Large intestine (tissue), 3 donors: ENCODE measurements at regions not wholly inside any gene's neighbourhood (a gene's known extent, or its start where the extent isn't known, plus 50 kb on each side); places are given as distances from the start of the nearest gene placed in this dataset.

Experiments used
- DNase-seq, 2 donors: peaks; one replicate each; pipeline versions ENCODE4 v3.0.0 to v3.0.0-alpha.2; 2013
- H3K27ac ChIP-seq: one replicate; pipeline ENCODE4 v1.5.1; 2013; ENCODE audit warnings: low read length
- H3K27me3 ChIP-seq: 2 replicates; pipeline ENCODE4 v1.6.1; 2013; ENCODE audit warnings: low read length; ENCODE audit not compliant: control insufficient read depth, insufficient read depth
- H3K36me3 ChIP-seq: 2 replicates; pipeline ENCODE4 v1.6.1; 2013; ENCODE audit warnings: low read length; ENCODE audit not compliant: control insufficient read depth, insufficient read depth
- H3K4me1 ChIP-seq: one replicate; pipeline ENCODE4 v1.6.1; 2013; ENCODE audit warnings: low read length; ENCODE audit not compliant: control insufficient read depth, insufficient read depth
- H3K4me3 ChIP-seq: one replicate; pipeline ENCODE4 v1.5.1; 2013; ENCODE audit warnings: low read length
- H3K9me3 ChIP-seq: one replicate; pipeline ENCODE4 v1.6.1; 2013; ENCODE audit warnings: mild to moderate bottlenecking, low read depth, low read length, moderate library complexity; ENCODE audit not compliant: control insufficient read depth
- WGBS: methylation state at CpG from one replicate; pipeline ENCODE4 v1.1.5; 2013; ENCODE audit warnings: low lambda C conversion rate; ENCODE audit not compliant: insufficient coverage; 5-methylcytosine and 5-hydroxymethylcytosine counted together

DNA sequence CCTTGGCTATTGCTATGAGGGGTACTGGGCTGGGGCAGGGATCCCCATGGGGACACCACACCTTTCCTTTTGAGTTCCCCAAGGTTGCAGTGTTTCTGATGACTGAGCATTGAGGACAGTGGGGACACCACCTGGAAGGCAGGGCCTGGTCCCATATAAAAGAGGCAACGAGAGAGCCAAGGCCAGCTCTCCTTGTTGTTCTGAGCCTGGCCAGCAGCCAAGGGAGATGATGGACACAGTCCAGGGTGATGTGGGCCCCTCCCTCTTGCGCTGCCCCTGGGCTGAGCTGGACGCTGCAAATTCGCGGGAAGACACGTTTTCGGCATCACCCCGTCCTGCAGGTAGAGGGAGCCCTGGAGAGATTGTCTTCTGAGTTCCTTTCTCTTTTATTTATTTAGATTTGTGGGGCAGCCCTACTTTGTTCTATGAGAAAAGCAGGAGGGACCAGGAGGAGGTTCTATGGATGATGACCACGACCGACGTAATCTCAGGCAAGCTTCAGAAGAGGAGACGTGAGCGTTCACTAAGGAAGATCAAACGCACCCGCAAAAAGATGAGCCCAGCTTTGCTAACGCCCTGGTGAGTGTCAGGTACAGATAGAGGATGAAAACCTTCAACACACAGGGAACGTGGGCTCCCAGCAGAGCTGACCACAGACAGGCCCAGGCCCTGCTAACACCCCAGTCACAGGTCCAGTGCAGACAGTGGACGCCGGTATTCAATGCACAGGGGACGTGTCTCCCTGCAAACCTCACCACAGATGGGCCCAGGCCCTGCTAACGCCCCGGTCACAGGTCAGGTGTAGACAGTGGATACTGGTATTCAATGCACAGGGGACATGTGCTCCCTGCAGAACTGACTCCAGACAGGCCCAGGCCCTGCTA is 97.4 kb downstream of the SHOX start:
- Histone ChIP-seq H3K4me1 (no peaks in the 10 kb centered on the region), H3K27ac (no peak overlapping the region), H3K27me3 (no peaks in the 10 kb centered on the region), H3K9me3 (peaks cover 4% of the 10 kb centered on the region), H3K36me3 (no peaks in the 10 kb centered on the region), H3K4me3 (no peak overlapping the region)
- WGBS, result 36% methylated on average over 5 of the region's 22 CpGs
- DNase-seq, result no peak

DNA sequence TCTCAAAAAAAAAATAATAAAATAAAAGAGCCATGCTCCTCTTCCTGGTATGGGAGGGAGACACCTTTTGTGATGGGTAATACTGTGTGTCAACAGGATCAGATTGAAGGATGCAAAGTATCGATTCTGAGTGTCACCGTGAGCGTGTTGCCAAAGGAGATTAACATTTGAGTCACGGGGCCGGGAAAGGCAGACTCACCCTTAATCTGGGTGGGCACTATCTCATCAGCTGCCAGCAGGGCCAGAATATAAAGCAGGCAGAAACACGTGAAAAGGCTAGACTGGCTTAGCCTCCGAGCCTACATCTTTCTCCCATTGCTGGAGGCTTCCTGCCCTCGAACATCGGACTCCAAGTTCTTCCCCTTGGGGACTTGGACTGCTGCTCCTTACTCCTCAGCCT is 95.4 kb downstream of the SHOX start:
- 100% methylated on average over 4 of the region's 9 CpGs for WGBS
- no peaks in the 10 kb centered on the region for H3K27me3 ChIP-seq
- DNase-seq, result no peak

DNA sequence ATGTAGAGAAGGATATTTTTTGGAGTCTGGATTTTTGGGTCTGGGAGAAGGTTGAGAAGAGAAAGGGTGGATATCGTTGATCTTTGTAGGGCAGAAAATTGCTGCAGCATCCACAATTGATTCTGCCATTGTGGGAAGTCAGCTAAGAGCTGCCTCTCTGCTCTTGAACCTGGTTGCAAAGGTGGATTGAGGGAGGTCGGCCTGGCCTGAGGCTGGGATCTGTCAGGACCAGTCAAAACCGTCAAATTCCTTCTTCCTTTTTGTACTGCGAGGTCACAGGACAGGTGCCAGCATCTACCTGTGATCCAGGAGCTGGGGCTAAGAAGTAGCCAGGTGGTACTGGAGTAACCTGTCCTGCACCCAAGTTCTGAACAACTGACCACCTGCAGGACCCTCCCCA is 93.7 kb downstream of the SHOX start:
- no peaks in the 10 kb centered on the region for H3K4me1 ChIP-seq
- H3K36me3 ChIP-seq, result no peaks in the 10 kb centered on the region
- no peak overlapping the region for H3K4me3 ChIP-seq
- no peak overlapping the region for H3K27ac ChIP-seq
- H3K27me3 ChIP-seq, result no peaks in the 10 kb centered on the region
- peaks cover 4% of the 10 kb centered on the region for H3K9me3 ChIP-seq
- no CpG with 5 or more reads among the region's 4 CpGs for WGBS
- no peak for DNase-seq

More for the DNA sequence above, 95.4 kb downstream of the SHOX start:
- H3K9me3 ChIP-seq, result peaks cover 4% of the 10 kb centered on the region
- no peak overlapping the region for H3K4me3 ChIP-seq
- no peaks in the 10 kb centered on the region for H3K36me3 ChIP-seq
- no peak overlapping the region for H3K27ac ChIP-seq
- no peaks in the 10 kb centered on the region for H3K4me1 ChIP-seq

DNA sequence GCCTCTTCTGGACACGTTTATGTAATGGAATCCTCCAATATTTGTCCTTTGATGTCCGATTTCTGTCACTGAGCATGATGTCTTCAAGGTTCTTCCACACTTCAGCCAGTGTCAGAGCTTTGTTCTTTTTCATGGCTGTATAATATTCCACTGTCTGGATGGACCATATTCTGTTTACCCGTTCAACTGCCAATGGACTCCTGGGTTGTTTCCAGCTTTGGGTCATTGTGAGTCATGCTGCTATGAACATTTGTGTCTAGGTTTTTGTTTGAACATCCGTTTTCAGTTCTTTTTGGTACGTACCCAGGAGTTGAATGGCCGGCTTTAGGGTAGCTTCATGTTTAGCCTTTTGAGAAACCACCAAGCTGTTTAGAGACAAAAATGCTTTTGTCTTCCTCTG is 93.2 kb downstream of the SHOX start:
- H3K27me3 ChIP-seq, result no peaks in the 10 kb centered on the region
- DNase-seq, result no peak
- no peak overlapping the region for H3K4me3 ChIP-seq
- no peak overlapping the region for H3K27ac ChIP-seq
- peaks cover 4% of the 10 kb centered on the region for H3K9me3 ChIP-seq
- 90% methylated on average over 2 of the region's 6 CpGs for WGBS
- no peaks in the 10 kb centered on the region for H3K36me3 ChIP-seq
- H3K4me1 ChIP-seq, result no peaks in the 10 kb centered on the region

DNA sequence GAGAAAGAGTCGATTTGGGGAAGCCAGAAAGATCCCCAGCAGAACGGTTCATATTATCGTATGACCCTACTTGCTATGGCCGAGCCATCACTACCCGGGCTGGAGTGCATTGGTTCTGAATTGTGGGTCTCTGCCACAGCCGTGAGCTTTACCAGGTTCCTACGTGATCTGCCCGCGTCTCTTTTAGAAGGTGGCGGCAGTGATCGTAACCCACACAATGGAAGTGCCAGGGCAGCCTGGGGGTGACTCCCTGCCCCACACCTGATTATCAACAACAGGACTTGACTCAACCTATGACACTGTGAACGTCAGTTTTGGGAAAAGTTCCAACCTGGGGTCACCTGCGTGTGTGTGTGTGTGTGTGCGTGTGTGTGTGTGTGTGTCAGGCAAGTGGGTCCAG is 90.8 kb downstream of the SHOX start:
- WGBS, result no CpG with 5 or more reads among the region's 14 CpGs
- DNase-seq, result no peak
- no peaks in the 10 kb centered on the region for H3K4me1 ChIP-seq
- peaks cover 4% of the 10 kb centered on the region for H3K9me3 ChIP-seq
- H3K36me3 ChIP-seq, result no peaks in the 10 kb centered on the region
- H3K27ac ChIP-seq, result no peak overlapping the region
- no peaks in the 10 kb centered on the region for H3K27me3 ChIP-seq
- no peak overlapping the region for H3K4me3 ChIP-seq

DNA sequence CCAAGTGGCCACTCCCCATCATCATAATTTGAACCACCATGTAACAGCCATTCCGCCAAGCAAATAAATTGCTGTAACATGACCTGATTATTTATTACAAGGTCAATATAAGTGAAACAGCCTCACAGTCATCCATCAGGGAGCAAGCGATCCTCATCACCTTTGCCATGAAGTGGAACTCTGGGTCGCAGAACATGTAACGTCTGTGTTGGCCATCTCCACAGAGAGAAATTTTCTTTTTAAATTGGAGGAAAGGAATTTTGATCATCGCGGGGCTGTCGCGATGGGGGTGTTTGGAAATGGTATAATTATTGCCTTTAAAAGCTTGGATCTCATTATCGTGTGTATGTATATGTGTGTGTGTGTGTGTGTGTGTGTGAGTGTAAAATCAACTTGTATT is 90.2 kb downstream of the SHOX start:
- H3K4me3 ChIP-seq, result no peak overlapping the region
- H3K27me3 ChIP-seq, result no peaks in the 10 kb centered on the region
- no peaks in the 10 kb centered on the region for H3K36me3 ChIP-seq
- whole genome bisulfite sequencing, result 60% methylated on average over 1 of the region's 9 CpGs
- no peak for DNase-seq
- peaks cover 4% of the 10 kb centered on the region for H3K9me3 ChIP-seq
- H3K27ac ChIP-seq, result no peak overlapping the region
- no peaks in the 10 kb centered on the region for H3K4me1 ChIP-seq

DNA sequence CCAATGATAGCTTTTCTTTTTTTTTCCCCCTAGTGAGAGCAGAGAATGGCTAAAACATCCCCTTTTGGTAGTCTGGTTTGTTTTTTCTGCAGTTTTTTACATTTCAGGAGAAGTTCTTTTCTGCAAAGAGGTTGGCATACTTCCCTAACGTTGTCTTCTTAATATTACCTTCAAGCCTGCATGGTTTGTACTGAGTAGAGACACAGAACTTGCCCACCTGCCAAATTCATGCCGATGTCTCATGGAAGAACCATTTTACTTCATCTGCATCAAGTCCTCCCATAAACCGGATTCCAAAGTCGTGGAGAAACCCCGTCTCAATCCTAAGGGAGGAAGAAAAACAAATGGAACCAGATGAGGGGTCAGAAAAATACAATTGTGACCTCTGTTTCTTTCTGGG is 89.7 kb downstream of the SHOX start:
- H3K36me3 ChIP-seq, result no peaks in the 10 kb centered on the region
- peaks cover 4% of the 10 kb centered on the region for H3K9me3 ChIP-seq
- 80% methylated on average over 1 of the region's 5 CpGs for WGBS
- DNase-seq, result no peak
- H3K27me3 ChIP-seq, result no peaks in the 10 kb centered on the region
- no peak overlapping the region for H3K27ac ChIP-seq
- H3K4me3 ChIP-seq, result no peak overlapping the region
- no peaks in the 10 kb centered on the region for H3K4me1 ChIP-seq

DNA sequence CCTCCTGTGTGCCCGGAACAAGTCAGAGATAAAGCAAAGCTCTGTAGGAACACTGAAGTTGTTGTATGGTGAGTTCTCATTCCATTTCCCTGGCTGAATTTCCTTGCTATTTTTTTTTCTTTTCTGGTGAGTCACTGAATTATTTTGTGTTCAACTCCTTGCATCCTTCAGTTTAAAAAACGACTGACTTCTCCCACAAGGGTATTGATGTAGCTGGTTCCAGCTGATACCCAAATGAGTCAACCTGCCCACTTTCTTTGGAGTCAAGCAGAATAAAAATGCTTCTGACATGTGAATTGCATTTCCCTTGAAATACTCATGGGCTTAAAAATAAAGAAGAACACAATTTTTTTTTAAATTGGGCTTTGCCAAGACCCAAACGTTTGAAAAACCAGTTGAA is 85.5 kb downstream of the SHOX start:
- no peak overlapping the region for H3K27ac ChIP-seq
- no peaks in the 10 kb centered on the region for H3K4me1 ChIP-seq
- no CpG with 5 or more reads among the region's 3 CpGs for WGBS
- no peaks in the 10 kb centered on the region for H3K9me3 ChIP-seq
- no peak for DNase-seq
- H3K27me3 ChIP-seq, result no peaks in the 10 kb centered on the region
- no peaks in the 10 kb centered on the region for H3K36me3 ChIP-seq
- H3K4me3 ChIP-seq, result no peak overlapping the region

DNA sequence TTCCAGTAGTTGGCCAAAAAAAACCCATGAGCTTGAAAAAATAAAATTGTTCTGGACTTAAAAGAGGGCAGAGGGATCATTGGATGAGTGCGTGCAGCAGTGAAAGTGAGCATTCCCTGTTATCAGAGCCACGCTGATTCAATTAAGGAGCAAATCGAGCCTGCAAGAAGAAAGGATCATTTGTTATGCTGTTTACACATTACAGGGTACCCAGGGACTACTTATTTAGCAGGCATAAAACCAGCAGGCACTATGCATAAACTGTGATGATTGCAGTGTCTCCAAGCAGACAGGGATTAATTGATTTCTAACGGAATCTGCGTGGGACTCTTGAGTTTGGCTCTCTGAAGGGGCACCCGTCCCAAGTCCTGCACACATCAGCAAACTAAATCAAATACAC is 83.5 kb downstream of the SHOX start:
- no peak overlapping the region for H3K27ac ChIP-seq
- no peak for DNase-seq
- H3K36me3 ChIP-seq, result no peaks in the 10 kb centered on the region
- no peaks in the 10 kb centered on the region for H3K27me3 ChIP-seq
- H3K4me1 ChIP-seq, result no peaks in the 10 kb centered on the region
- WGBS, result no CpG with 5 or more reads among the region's 6 CpGs
- H3K4me3 ChIP-seq, result no peak overlapping the region
- no peaks in the 10 kb centered on the region for H3K9me3 ChIP-seq
